ENCODE measurements at regions not wholly inside any gene's neighbourhood (a gene's known extent, or its start where the extent isn't known, plus 50 kb on each side); places are given as distances from the start of the nearest gene placed in this dataset.

GRCh38 chr1:50350868-50351267, 72.4 kb downstream of the DMRTA2 start:
- TF ChIP-seq CTCF (IDR thresholded peaks at IDR 0.05; ENCODE audit: insufficient read depth, low read length) (no peak), REST (IDR thresholded peaks at IDR 0.05; ENCODE audit: insufficient replicate concordance, low read depth) (no peak)
